HG02870 (cell line): ENCODE measurements at regions not wholly inside any gene's neighbourhood (a gene's known extent, or its start where the extent isn't known, plus 50 kb on each side); places are given as distances from the start of the nearest gene placed in this dataset.
"Not testable (repeated sequence)": the region's sequence is repeated elsewhere in the genome, so short reads cannot be mapped to it uniquely, and the experiment has no call there.

Experiments
- ATAC-seq: cut with Tn5 transposase; IDR thresholded peaks from one replicate; pipeline ENCODE4 v1.9.1; 2021; ENCODE audit warnings: mild to moderate bottlenecking, moderate library complexity; ENCODE audit not compliant: unreplicated experiment

DNA sequence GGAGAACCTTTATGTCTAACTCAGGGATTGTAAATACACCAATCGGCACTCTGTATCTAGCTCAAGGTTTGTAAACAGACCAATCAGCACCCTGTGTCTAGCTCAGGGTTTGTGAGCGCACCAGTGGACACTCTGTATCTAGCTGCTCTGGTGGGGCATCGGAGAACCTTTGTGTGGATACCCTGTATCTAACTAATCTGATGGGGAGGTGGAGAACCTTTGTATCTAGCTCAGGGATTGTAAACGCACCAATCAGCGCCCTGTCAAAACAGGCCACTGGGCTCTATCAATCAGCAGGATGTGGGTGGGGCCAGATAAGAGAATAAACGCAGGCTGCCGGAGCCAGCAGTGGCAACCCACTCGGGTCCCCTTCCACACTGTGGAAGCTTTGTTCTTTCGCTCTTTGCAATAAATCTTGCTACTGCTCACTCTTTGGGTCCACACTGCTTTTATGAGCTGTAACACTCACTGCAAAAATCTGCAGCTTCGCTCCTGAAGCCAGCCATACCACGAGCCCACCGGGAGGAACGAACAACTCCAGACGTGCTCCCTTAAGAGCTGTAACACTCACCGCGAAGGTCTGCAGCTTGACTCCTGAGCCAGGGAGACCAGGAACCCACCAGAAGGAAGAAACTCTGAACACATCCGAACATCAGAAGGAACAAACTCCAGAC, 1673.2 kb upstream of the B3GALT2 start:
- ATAC-seq = not testable (repeated sequence)

DNA sequence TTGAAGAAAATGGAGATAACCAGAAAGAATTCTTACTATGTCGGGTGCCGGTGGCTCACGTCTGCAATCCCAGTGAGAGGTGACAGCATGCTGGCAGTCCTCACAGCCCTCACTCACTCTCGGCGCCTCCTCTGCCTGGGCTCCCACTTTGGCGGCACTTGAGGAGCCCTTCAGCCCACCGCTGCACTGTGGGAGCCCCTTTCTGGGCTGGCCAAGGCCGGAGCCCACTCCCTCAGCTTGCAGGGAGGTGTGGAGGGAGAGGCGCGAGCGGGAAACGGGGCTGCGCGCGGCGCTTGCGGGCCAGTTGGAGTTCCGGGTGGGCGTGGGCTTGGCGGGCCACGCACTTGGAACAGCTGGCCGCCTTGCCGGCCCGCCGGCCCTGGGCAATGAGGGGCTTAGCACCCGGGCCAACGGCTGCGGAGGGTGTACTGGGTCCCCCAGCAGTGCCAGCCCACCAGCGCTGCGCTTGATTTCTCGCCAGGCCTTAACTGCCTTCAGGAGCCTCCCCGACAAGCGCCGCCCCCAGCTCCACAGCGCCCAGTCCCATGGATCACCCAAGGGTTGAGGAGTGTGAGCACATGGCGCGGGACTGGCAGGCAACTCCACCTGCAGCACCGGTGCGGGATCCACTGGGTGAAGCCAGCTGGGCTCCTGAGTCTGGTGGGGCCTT, 1672.5 kb upstream of the B3GALT2 start:
- ATAC-seq = not testable (repeated sequence)

DNA sequence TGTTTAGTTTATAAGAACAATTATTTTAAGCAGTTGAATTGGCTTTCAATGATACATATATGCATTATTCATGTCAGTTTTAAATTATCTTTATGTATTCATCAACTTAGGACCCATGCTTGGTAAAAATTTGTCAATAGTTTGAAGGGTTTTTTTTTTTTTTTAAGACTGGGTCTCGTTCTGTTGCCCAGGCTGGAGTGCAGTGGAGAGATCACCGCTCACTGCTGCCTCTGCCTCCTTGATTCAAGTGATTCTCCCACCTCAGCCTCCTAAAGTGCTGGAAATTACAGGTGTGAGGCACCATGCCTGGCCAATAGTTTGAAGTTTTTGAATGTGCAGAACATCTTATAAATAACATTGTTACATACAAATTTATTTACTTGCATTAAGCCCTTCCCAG, 1671.0 kb upstream of the B3GALT2 start:
- ATAC-seq = no peak

DNA sequence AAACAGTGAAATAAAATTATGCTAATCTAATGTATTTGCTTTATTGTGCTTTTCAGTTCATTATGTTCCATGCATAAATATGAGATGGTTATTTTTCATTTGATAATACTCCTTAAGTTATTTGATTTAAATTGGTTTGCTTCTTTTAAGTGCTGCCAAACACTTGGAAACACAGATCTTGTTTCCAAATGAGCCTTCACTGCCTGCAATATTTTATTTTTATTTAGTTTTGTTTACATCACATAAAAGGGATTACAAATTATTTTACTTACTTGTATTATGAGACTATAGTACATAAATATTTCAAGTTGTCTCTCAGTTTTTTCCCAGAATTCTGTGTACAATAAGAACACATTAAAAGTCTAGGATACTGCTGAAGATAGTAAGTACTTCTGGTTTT, 1662.4 kb upstream of the B3GALT2 start:
- no peak for ATAC-seq

DNA sequence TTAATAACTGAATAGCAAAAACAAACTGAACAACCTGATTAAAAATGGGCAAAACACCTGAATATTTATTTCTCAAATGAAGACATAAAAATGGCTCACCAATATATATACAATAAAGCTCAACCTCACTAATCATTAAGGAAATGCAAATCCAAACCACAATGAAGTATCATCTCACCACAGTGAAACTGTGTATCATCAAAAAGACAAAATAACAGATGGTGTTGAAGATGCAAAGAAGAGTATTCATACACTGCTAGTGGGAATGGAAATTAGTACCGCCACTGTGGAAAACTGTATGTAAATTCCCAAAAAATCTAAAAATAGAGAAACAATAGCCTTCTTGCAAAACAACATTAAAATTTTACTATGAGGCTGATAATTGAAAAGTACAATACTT, 1660.1 kb upstream of the B3GALT2 start:
- ATAC-seq = peak; percentile 43

- no peak for ATAC-seq
Measured at GRCh38 chr1:194843077-194843476, 1656.7 kb upstream of the B3GALT2 start.

DNA sequence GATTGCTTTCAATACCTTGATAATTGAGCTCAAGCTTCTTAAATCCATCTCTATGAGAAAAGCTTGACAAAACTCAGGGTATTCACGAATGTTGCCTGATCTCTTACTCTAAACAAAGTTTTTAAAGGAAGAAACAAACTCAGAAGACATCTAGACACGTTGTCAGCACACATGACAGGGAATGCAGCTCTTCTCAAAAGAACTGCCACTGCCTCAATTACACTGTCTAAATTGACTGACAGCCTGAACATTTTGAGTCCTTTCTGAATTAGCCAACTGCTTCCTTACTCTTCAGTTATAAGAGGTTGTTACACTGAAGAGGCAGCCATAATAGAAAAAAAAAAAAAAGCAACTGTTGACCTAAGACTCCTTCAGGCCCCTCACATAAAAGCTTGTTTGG, 1646.7 kb upstream of the B3GALT2 start:
- ATAC-seq = no peak

GRCh38 chr1:194831595-194831994, 1645.2 kb upstream of the B3GALT2 start:
- not testable (repeated sequence) for ATAC-seq

- peak; percentile 65 for ATAC-seq
Measured at GRCh38 chr1:194830387-194830786, 1644.0 kb upstream of the B3GALT2 start.

DNA sequence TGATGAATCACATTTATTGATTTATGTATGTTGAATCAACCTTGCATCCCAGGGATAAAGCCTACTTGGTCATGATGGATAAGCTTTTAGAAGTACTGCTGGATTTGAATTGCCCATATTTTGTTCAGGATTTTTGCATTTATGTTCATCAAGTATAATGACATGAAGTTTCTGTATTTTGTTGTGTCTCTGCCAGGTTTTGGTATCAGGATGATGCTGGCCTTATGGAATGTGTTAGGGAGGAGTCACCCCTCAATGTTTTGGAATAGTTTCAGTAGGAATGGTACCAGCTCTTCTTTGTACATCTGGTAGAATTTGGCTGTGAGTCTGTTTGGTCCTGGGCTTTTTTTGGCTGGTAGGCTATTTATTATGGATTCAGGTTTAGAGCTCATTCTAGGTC, 1643.1 kb upstream of the B3GALT2 start:
- ATAC-seq = no peak

GRCh38 chr1:194825382-194825781, 1639.0 kb upstream of the B3GALT2 start:
- ATAC-seq = no peak

DNA sequence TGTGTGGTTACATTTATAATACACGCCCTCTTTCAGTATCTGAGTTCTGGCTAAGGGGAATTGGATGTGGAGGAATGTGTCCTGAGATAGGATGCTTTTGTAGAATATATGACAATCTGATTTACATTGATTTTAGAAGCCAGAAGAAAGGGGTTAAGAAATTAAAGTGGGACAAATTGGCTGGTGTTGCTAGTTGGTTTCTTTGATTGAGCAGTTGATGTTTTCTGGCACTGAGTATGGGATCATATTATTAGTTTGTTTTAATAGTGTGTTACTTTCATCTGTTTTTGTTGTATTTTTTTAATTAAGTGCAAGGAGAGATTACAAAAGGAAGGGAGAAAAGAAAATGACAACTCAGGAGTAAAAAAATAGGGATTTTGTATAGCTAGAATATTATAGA, 1634.7 kb upstream of the B3GALT2 start:
- ATAC-seq = no peak

GRCh38 chr1:194818674-194819073, 1632.3 kb upstream of the B3GALT2 start:
- no peak for ATAC-seq

DNA sequence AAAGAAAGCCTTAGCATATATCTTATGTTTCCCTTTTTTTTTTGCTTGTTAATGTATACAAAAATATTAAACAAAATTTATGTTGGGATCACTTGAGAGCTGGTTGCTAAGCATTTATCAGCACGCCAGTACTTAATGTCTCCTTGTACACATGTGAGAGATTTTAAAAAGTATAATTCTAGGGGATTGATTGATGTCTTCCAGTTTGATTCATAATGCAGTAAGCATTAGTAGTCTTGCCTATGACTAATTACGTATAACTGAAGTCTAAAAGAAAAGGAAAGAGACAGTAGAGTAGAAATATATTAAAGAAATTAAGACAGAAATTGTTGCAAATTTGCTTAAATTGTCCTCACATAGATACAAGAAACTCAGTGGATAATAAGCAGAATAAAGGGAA, 1630.4 kb upstream of the B3GALT2 start:
- no peak for ATAC-seq

DNA sequence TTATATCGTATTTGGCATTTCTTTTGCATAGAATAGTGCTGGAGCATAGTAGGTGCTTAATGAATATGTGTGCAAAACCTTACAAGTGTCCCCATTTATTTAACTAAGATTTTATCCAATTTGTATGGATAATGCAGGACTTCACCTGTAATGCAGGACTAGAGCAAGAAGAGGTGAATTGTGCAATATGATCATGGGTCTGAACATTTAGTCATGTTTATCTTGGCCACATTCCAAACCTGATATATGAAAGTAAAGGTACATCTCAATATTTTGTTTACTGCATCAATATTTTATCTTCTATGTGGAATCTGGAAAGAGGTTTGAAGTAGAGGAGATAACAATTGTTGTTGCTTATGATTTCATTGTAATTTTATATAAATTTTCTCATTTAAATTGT, 1626.7 kb upstream of the B3GALT2 start:
- ATAC-seq = no peak

DNA sequence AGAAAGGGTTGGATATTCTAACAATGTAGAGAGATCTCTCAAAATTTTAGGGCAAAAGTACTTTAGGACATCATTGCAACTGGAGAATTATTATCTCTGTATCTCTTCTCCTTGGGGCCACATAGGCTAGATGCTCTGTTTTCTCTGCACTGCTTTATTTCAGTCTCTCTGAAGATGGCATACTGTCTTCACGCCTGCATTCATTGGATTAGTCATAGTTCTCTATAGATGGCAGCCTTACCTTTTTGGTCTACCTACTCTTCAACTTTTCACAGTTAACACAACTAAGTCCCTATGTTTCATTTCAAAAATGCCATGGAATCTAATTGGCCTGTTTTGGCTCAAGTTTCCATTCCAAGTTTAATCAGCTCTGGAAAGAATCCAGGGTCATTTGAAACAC, 1623.3 kb upstream of the B3GALT2 start:
- ATAC-seq = no peak

GRCh38 chr1:194809215-194809614, 1622.8 kb upstream of the B3GALT2 start:
- ATAC-seq = no peak

DNA sequence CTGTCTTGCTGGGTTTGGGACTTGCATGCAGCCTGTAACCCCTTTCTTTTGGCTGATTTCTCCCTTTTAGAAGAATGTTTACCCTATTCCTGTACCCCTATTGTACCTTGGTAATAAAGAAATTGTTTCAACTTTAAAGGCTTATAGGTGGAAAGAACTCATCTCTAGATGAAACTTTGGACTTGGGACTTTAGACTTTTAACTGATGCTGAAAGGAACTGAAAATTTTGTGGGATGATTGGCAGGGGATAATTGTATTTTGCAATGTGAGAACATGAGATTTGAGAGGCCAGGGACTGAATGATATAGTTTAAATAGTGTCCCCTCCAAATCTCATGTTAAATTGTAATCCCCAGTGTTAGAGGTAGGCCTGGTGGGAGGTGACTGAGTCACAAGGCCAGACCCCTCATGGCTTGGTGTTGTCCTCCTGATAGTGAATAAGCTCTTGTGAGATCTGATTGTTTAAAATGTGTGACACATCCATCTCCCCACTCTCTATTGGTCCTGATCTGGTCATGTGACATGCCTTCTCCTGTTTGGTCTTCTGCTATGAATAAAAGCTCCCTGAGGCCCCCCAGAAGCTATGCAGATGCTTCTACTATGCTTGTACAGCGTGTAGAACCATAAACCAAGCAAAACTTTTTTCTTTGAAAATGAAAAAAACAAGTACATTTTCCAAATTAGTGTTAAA, 1621.3 kb upstream of the B3GALT2 start:
- ATAC-seq = no peak

DNA sequence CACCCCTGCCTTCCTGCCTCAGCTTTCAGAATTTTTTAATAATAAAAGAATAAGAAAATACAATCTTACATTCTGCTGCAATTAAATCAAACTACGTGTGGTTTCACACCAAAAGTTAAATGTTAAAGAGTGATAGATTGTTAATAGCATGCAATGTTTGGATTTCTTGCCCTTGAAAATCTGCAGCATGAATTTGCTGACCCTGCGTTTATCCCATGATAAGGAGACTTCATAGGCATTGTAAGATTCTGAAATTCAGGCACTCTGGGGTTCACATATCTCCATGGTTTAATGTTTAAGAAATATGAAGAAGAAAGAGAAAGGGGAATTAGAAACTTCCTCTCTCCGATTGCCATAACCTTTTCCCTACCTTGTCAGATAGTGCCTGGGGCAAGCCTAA, 1616.2 kb upstream of the B3GALT2 start:
- ATAC-seq = no peak

GRCh38 chr1:194795917-194796593, 1609.6 kb upstream of the B3GALT2 start:
- peak; percentile 59 for ATAC-seq

DNA sequence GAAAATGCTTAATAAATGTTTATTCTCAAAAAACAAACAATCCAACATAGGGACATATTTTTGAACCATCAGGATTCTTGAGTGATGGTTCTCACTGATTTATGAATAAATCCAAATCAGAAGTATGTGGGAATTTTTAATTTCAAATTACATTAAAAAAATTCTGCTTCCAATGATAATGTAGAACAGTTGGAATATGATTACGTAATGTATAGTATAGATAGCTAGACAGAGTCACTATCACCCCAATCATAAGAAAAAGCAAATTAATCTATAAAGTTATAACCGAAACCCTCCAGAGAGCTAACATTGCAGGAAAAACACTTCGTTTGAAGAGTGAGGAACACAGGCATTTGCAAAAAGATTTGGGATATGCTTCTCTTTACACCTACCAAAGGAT, 1600.6 kb upstream of the B3GALT2 start:
- no peak for ATAC-seq

- ATAC-seq = no peak
Measured at GRCh38 chr1:194786027-194786426, 1599.6 kb upstream of the B3GALT2 start.
